HCT116 (cell line): ENCODE measurements at regions not wholly inside any gene's neighbourhood (a gene's known extent, or its start where the extent isn't known, plus 50 kb on each side); places are given as distances from the start of the nearest gene placed in this dataset.
A peak's percentile ranks its signal among the peaks of the same experiment; 100 is the strongest.

ENCODE experiments used
- ATAC-seq: fragments of 200-7000 bp; cut with Tn5 transposase; 2 replicates; pipeline ENCODE4 v1.9.1; 2020; ENCODE audit warnings: mild to moderate bottlenecking, moderate library complexity
- BruUV-seq: library from RNA; stranded (reverse); fragments of 400-500 nt; replicated peaks from 2 replicates; lab custom pipeline; 2021; lab: Mats Ljungman, UMichigan
- CTCF ChIA-PET: fragments of 300-600 bp; sonication (Branson Sonifier 250); formaldehyde crosslinking; loops from one replicate; lab custom pipeline; 2021; ENCODE audit warnings: antibody characterized with exemption; lab: Charles Lee
- POLR2A ChIA-PET: fragments of 300-600, 350-600 bp; sonication (Branson Sonifier 250); formaldehyde crosslinking; loops from one replicate; lab custom pipeline; 2021; ENCODE audit warnings: antibody characterized with exemption; lab: Charles Lee
- RAD21 ChIA-PET, 2 experiments: fragments of 300-600 bp; sonication (Branson Sonifier 250); formaldehyde crosslinking; loops; one replicate each; lab custom pipeline; 2023; ENCODE audit warnings: low total read pairs in 2 of 2; ENCODE audit not compliant: uncharacterized antibody in 2 of 2, unreplicated experiment in 2 of 2, low non-redundant PET in 1 of 2; lab: Charles Lee
- DNase-seq: peaks from one replicate; pipeline ENCODE4 v3.0.0-alpha.2; 2010; ENCODE audit warnings: low read depth, low spot score
- H2AFZ ChIP-seq: fragments of 200-600 bp; shearing (Covaris generic), sonication (generic); 2 replicates; pipeline ENCODE4 v1.6.1; 2017; ENCODE audit warnings: low read depth, mixed run types, mixed read lengths, antibody characterized with exemption, low read length; ENCODE audit not compliant: poor library complexity, severe bottlenecking
- H3K27ac ChIP-seq: 2 replicates; pipeline ENCODE4 v1.5.1; 2012; ENCODE audit warnings: low read depth, low read length
- H3K27me3 ChIP-seq: fragments of 200-600 bp; sonication (generic); 2 replicates; pipeline ENCODE4 v1.6.1; 2016; ENCODE audit warnings: mixed run types, low read length, mixed read lengths; ENCODE audit not compliant: insufficient read depth
- H3K36me3 ChIP-seq, 2 experiments: fragments of 200-500 bp in 1 of 2; fragments of 200-600 bp in 1 of 2; sonication (Bioruptor generic) in 1 of 2; sonication (generic) in 1 of 2; 2 replicates each; pipeline versions ENCODE4 v1.5.1 to v1.6.1; 2014 to 2016; ENCODE audit warnings: low read length in 2 of 2, inconsistent platforms in 1 of 2, mixed read lengths in 1 of 2, mixed run types in 1 of 2; ENCODE audit not compliant: insufficient read depth in 2 of 2, control insufficient read depth in 1 of 2
- H3K4me1 ChIP-seq, 2 experiments: fragments of 200-600 bp in 1 of 2; sonication (generic) in 1 of 2; 2 replicates each; pipeline versions ENCODE4 v1.5.1 to v1.6.1; 2012 to 2017; ENCODE audit warnings: low read length in 2 of 2, inconsistent platforms in 1 of 2, mild to moderate bottlenecking in 1 of 2, mixed read lengths in 1 of 2, mixed run types in 1 of 2, moderate library complexity in 1 of 2; ENCODE audit not compliant: insufficient read depth in 2 of 2, control insufficient read depth in 1 of 2
- H3K4me2 ChIP-seq: fragments of 200-600 bp; sonication (generic); 2 replicates; pipeline ENCODE4 v1.6.1; 2017; ENCODE audit warnings: mixed run types, low read length, mixed read lengths
- H3K4me3 ChIP-seq, 2 experiments: fragments of 200-600 bp in 1 of 2; sonication (generic) in 1 of 2; replicated peaks in 1 of 2; 2 replicates each; pipeline ENCODE4 v1.5.1; 2011 to 2016; ENCODE audit warnings: low read length in 2 of 2, control low read depth in 1 of 2, low read depth in 1 of 2, mild to moderate bottlenecking in 1 of 2, mixed read lengths in 1 of 2, mixed run types in 1 of 2
- H3K79me2 ChIP-seq: fragments of 200-600 bp; sonication (generic); 2 replicates; pipeline ENCODE4 v1.6.1; 2017; ENCODE audit warnings: mild to moderate bottlenecking, mixed run types, low read length, moderate library complexity, mixed read lengths; ENCODE audit not compliant: insufficient read depth
- H3K9ac ChIP-seq: fragments of 200-600 bp; sonication (generic); 2 replicates; pipeline ENCODE4 v1.6.1; 2016; ENCODE audit warnings: low read length, mixed read lengths
- H3K9me2 ChIP-seq: fragments of 200-600 bp; sonication (generic), shearing (Covaris generic); 2 replicates; pipeline ENCODE4 v1.6.1; 2017; ENCODE audit warnings: mixed run types, mild to moderate bottlenecking, moderate library complexity; ENCODE audit not compliant: insufficient read depth
- H3K9me3 ChIP-seq, 2 experiments: fragments of 200-500 bp in 1 of 2; fragments of 200-600 bp in 1 of 2; sonication (Bioruptor generic) in 1 of 2; sonication (generic) in 1 of 2; 2 replicates each; pipeline ENCODE4 v1.6.1; 2014 to 2017; ENCODE audit warnings: low read length in 2 of 2, mixed read lengths in 2 of 2, inconsistent platforms in 1 of 2, low read depth in 1 of 2, mild to moderate bottlenecking in 1 of 2, mixed run types in 1 of 2, moderate library complexity in 1 of 2; ENCODE audit not compliant: control insufficient read depth in 1 of 2, insufficient read depth in 1 of 2
- H4K20me1 ChIP-seq: fragments of 200-600 bp; sonication (generic), shearing (Covaris generic); 2 replicates; pipeline ENCODE4 v1.6.1; 2017; ENCODE audit warnings: mixed run types, mild to moderate bottlenecking, moderate library complexity; ENCODE audit not compliant: insufficient read depth
- CBX3 ChIP-seq: IDR thresholded peaks from 2 replicates; pipeline ENCODE4 v1.6.1; 2012; ENCODE audit warnings: low read depth
- CEBPB ChIP-seq: IDR thresholded peaks from 2 replicates; pipeline ENCODE4 v1.6.1; 2012; ENCODE audit warnings: low read depth
- CTCF ChIP-seq, 3 experiments: fragments of 200-600 bp in 1 of 3; sonication (generic) in 1 of 3; IDR thresholded peaks in 2 of 3; conservative IDR thresholded peaks in 1 of 3; 2 replicates each; pipeline ENCODE4 v1.5.1; 2012 to 2017; ENCODE audit warnings: low read depth in 2 of 3, low read length in 2 of 3, antibody characterized with exemption in 1 of 3, borderline replicate concordance in 1 of 3, control low read depth in 1 of 3, mild to moderate bottlenecking in 1 of 3, mixed read lengths in 1 of 3, mixed run types in 1 of 3, moderate library complexity in 1 of 3; ENCODE audit not compliant: insufficient read depth in 1 of 3
- ELF1 ChIP-seq: IDR thresholded peaks from 2 replicates; pipeline ENCODE4 v1.6.1; 2012; ENCODE audit warnings: low read depth, borderline replicate concordance
- EZH2 ChIP-seq: fragments of 200-600 bp; sonication (generic); IDR thresholded peaks from 2 replicates; pipeline ENCODE4 v1.6.1; 2017; ENCODE audit warnings: antibody characterized with exemption, mixed run types
- FOSL1 ChIP-seq: IDR thresholded peaks from 2 replicates; pipeline ENCODE4 v1.6.1; 2012; ENCODE audit warnings: low read depth
- SP1 ChIP-seq: IDR thresholded peaks from 2 replicates; pipeline ENCODE4 v1.6.1; 2012; ENCODE audit warnings: low read depth
- TCF7L2 ChIP-seq: IDR thresholded peaks from 2 replicates; pipeline ENCODE4 v1.7.0; 2011; ENCODE audit warnings: borderline replicate concordance, inconsistent platforms; ENCODE audit not compliant: insufficient read depth, insufficient read length; ENCODE audit errors: extremely low read depth
- YY1 ChIP-seq: IDR thresholded peaks from 2 replicates; pipeline ENCODE4 v1.6.1; 2011; ENCODE audit warnings: low read length, low read depth, moderate library complexity, mild to moderate bottlenecking; ENCODE audit not compliant: insufficient replicate concordance; ENCODE audit errors: extremely low read depth
- ZBTB33 ChIP-seq: IDR thresholded peaks from 2 replicates; pipeline ENCODE4 v1.6.1; 2011; ENCODE audit warnings: mild to moderate bottlenecking, low read length, moderate library complexity; ENCODE audit not compliant: insufficient replicate concordance; ENCODE audit errors: extremely low read depth
- ZFX ChIP-seq: fragments of 450-650 bp; IDR thresholded peaks from 2 replicates; pipeline ENCODE4 v1.6.1; 2017
- intact Hi-C: fragments of 100-400 bp; cut with micrococcal nuclease; formaldehyde crosslinking; loops from 2 replicates; pipeline ENCODE4 v1.10.0; 2022

- H3K27me3 ChIP-seq = no peaks in the 10 kb centered on the region
- H3K27ac ChIP-seq = no peak overlapping the region
- H3K79me2 ChIP-seq = no peaks in the 10 kb centered on the region
- intact Hi-C loops = loop anchor here (5.0 kb wide), 1 partner anchor 251 kb away; no protein-coding TSS in a partner anchor
- RAD21 ChIA-PET = no interaction called here
- no peaks in the 10 kb centered on the region for H3K4me1 ChIP-seq
- H3K9me3 ChIP-seq = no peaks in the 10 kb centered on the region
- CTCF ChIA-PET = no interaction called here
- POLR2A ChIA-PET = no interaction called here
- ATAC-seq (0 out of 2 replicates have a peak, but pooled peaks have one; percentile 53), DNase-seq (no peak)
- H4K20me1 ChIP-seq = no peaks in the 10 kb centered on the region
- H3K9me2 ChIP-seq = no peaks in the 10 kb centered on the region
- H3K4me3 ChIP-seq = no peak overlapping the region
- BruUV-seq = no TSS peak
- TF ChIP-seq CTCF (IDR thresholded peaks at IDR 0.05 in 2 of 3, conservative IDR thresholded peaks at IDR 0.05 in 1 of 3; ENCODE audit: borderline replicate concordance in 1 of 3, insufficient read depth in 1 of 3, low read depth in 2 of 3, low read length in 2 of 3) (no peak), FOSL1 (no peak), YY1 (no peak)
- no peak overlapping the region for H2AFZ ChIP-seq
- H3K4me2 ChIP-seq = no peak overlapping the region
- H3K36me3 ChIP-seq = no peaks in the 10 kb centered on the region
- no peak overlapping the region for H3K9ac ChIP-seq
Observed at GRCh38 chr9:12972608-12973589, 198.1 kb downstream of the LURAP1L start.

- no TSS peak for BruUV-seq
- intact Hi-C loops = loop anchor here (2.0 to 5.0 kb wide), 2 partner anchors 19 to 251 kb away; no protein-coding TSS in a partner anchor
- Histone ChIP-seq H3K27me3 (no peaks in the 10 kb centered on the region), H4K20me1 (no peaks in the 10 kb centered on the region), H3K36me3 (no peaks in the 10 kb centered on the region), H3K79me2 (no peaks in the 10 kb centered on the region), H3K9me3 (no peaks in the 10 kb centered on the region), H3K9me2 (no peaks in the 10 kb centered on the region), H3K4me1 (no peaks in the 10 kb centered on the region), H3K27ac (no peak overlapping the region), H3K4me3 (no peak overlapping the region), H3K9ac (no peak overlapping the region), H2AFZ (no peak overlapping the region), H3K4me2 (no peak overlapping the region)
- ChIA-PET CTCF (no interaction called here), POLR2A (no interaction called here), RAD21 (no interaction called here)
- no peak for ATAC-seq
- no peak for DNase-seq
- TF ChIP-seq CEBPB (no peak), TCF7L2 (no peak), ZFX (no peak), FOSL1 (no peak), EZH2 (no peak), ELF1 (no peak), CBX3 (no peak), SP1 (no peak), ZBTB33 (no peak)
Observed at GRCh38 chr9:12973710-12974109, 198.9 kb downstream of the LURAP1L start.
